Activated T-cell treated with anti-CD3 and anti-CD28 coated beads, Interleukin-2, amount 50 U/mL, for 48 hours (primary cell): ENCODE measurements at regions not wholly inside any gene's neighbourhood (a gene's known extent, or its start where the extent isn't known, plus 50 kb on each side); places are given as distances from the start of the nearest gene placed in this dataset.

Experiments used
- DNase-seq, 2 experiments: peaks; one replicate each; pipeline ENCODE4 v3.0.0-alpha.2; 2020

GRCh38 chr13:109846185-109846584 lies 59.8 kb upstream of the IRS2 start:
- no peak for DNase-seq

- no peak for DNase-seq
Measured at GRCh38 chr13:109844396-109844795, 58.0 kb upstream of the IRS2 start.

GRCh38 chr13:109843695-109844094 lies 57.3 kb upstream of the IRS2 start:
- DNase-seq, result no peak

- DNase-seq, result no peak
Measured at GRCh38 chr13:109842212-109842920, 56.0 kb upstream of the IRS2 start.

GRCh38 chr13:109840893-109841287 lies 54.5 kb upstream of the IRS2 start:
- no peak for DNase-seq

- DNase-seq, result peak; percentile 35 to 43
Measured at GRCh38 chr13:109840201-109840892, 54.0 kb upstream of the IRS2 start.

- no peak for DNase-seq
Measured at GRCh38 chr13:109836629-109837607, 50.5 kb upstream of the IRS2 start.
